ENCODE measurements at regions not wholly inside any gene's neighbourhood (a gene's known extent, or its start where the extent isn't known, plus 50 kb on each side); places are given as distances from the start of the nearest gene placed in this dataset.

GRCh38 chr3:147640781-147641180 lies 231.6 kb downstream of the ZIC1 start:
- no peak for TF ChIP-seq POLR2A (IDR thresholded peaks at IDR 0.05)
- no peak for TF ChIP-seq POLR2AphosphoS5 (IDR thresholded peaks at IDR 0.05)
- no peak for TF ChIP-seq EP300 (IDR thresholded peaks at IDR 0.05)
- TF ChIP-seq CTCF (IDR thresholded peaks at IDR 0.05) = no peak
- Histone ChIP-seq H3K4me3 (no peak overlapping the region), H3K9me3 (peaks cover 0 to 10% (median 0%) of the 10 kb centered on the region in 4 donors), H3K27me3 (no peaks in the 10 kb centered on the region), H3K36me3 (no peaks in the 10 kb centered on the region), H3K27ac (no peak overlapping the region), H3K4me1 (no peaks in the 10 kb centered on the region)
- ATAC-seq (ENCODE audit: low FRiP score in 2 of 2) (no peak), DNase-seq (no peak)
- 75 to 81% methylated on average over 1 of the region's 1 CpG for WGBS, 2 donors

- no peak for DNase-seq
- ATAC-seq (ENCODE audit: low FRiP score in 2 of 2) = no peak
- H3K27me3 ChIP-seq = no peaks in the 10 kb centered on the region
- WGBS, 2 donors = 70 to 79% methylated on average over 1 of the region's 1 CpG
- no peaks in the 10 kb centered on the region for H3K36me3 ChIP-seq
- H3K27ac ChIP-seq = no peak overlapping the region
- no peaks in the 10 kb centered on the region for H3K4me1 ChIP-seq
- TF ChIP-seq CTCF (IDR thresholded peaks at IDR 0.05) (no peak), EP300 (IDR thresholded peaks at IDR 0.05) (no peak), POLR2AphosphoS5 (IDR thresholded peaks at IDR 0.05) (no peak), POLR2A (IDR thresholded peaks at IDR 0.05) (no peak)
- no peak overlapping the region for H3K4me3 ChIP-seq
- H3K9me3 ChIP-seq = no peaks in the 10 kb centered on the region
Observed at GRCh38 chr3:147645761-147646160, 236.6 kb downstream of the ZIC1 start.

GRCh38 chr3:147649475-147649874 lies 240.3 kb downstream of the ZIC1 start:
- no peak for TF ChIP-seq EP300 (IDR thresholded peaks at IDR 0.05)
- TF ChIP-seq POLR2AphosphoS5 (IDR thresholded peaks at IDR 0.05) = no peak
- TF ChIP-seq POLR2A (IDR thresholded peaks at IDR 0.05) = no peak
- TF ChIP-seq CTCF (IDR thresholded peaks at IDR 0.05) = no peak
- Histone ChIP-seq H3K27ac (no peak overlapping the region), H3K9me3 (no peaks in the 10 kb centered on the region), H3K4me1 (no peaks in the 10 kb centered on the region), H3K36me3 (no peaks in the 10 kb centered on the region), H3K4me3 (no peak overlapping the region), H3K27me3 (no peaks in the 10 kb centered on the region)
- DNase-seq (no peak), ATAC-seq (ENCODE audit: low FRiP score in 2 of 2) (no peak)
- 79 to 92% methylated on average over 3 of the region's 3 CpGs for WGBS, 2 donors

GRCh38 chr3:147651107-147651778 lies 242.1 kb downstream of the ZIC1 start:
- Histone ChIP-seq H3K9me3 (no peaks in the 10 kb centered on the region), H3K4me1 (no peaks in the 10 kb centered on the region), H3K27ac (no peak overlapping the region), H3K27me3 (no peaks in the 10 kb centered on the region), H3K36me3 (no peaks in the 10 kb centered on the region), H3K4me3 (no peak overlapping the region)
- ATAC-seq (ENCODE audit: low FRiP score in 2 of 2) = no peak
- TF ChIP-seq POLR2AphosphoS5 (IDR thresholded peaks at IDR 0.05) (no peak), EP300 (IDR thresholded peaks at IDR 0.05) (no peak), POLR2A (IDR thresholded peaks at IDR 0.05) (no peak), CTCF (IDR thresholded peaks at IDR 0.05) (no peak)
- no peak for DNase-seq
- 71 to 73% methylated on average over 3 of the region's 3 CpGs for WGBS, 2 donors
